ENCODE measurements at regions not wholly inside any gene's neighbourhood (a gene's known extent, or its start where the extent isn't known, plus 50 kb on each side); places are given as distances from the start of the nearest gene placed in this dataset.
A peak's percentile ranks its signal among the peaks of the same experiment; 100 is the strongest.
"Not testable (repeated sequence)": the region's sequence is repeated elsewhere in the genome, so short reads cannot be mapped to it uniquely, and the experiment has no call there.

- DNase-seq (ENCODE audit: low read depth in 2 of 3, low spot score in 1 of 3) = not testable (repeated sequence)
These were observed 1472.2 kb downstream of the FOXD4L5 start for GRCh38 chr9:63812822-63813221.

GRCh38 chr9:63804205-63804604, 1480.8 kb downstream of the FOXD4L5 start:
- DNase-seq (ENCODE audit: low read depth in 2 of 3, low spot score in 1 of 3) = not testable (repeated sequence)

- DNase-seq (ENCODE audit: low read depth in 2 of 3, low spot score in 1 of 3) = not testable (repeated sequence)
These were observed 1490.8 kb downstream of the FOXD4L5 start for GRCh38 chr9:63794081-63794685.

- not testable (repeated sequence) for DNase-seq (ENCODE audit: low read depth in 2 of 3, low spot score in 1 of 3)
These were observed 1497.6 kb downstream of the FOXD4L5 start for GRCh38 chr9:63787454-63787853.

GRCh38 chr9:63785059-63785458, 1500.0 kb downstream of the FOXD4L5 start:
- DNase-seq (ENCODE audit: low read depth in 2 of 3, low spot score in 1 of 3) = not testable (repeated sequence)

- DNase-seq (ENCODE audit: low read depth in 2 of 3, low spot score in 1 of 3) = not testable (repeated sequence)
These were observed 1500.6 kb downstream of the FOXD4L5 start for GRCh38 chr9:63784421-63784820.

- DNase-seq (ENCODE audit: low read depth in 2 of 3, low spot score in 1 of 3) = not testable (repeated sequence)
These were observed 1503.1 kb downstream of the FOXD4L5 start for GRCh38 chr9:63781817-63782439.

GRCh38 chr9:63781390-63781789, 1503.6 kb downstream of the FOXD4L5 start:
- DNase-seq (ENCODE audit: low read depth in 2 of 3, low spot score in 1 of 3) = not testable (repeated sequence)

GRCh38 chr9:63776220-63776619, 1508.8 kb downstream of the FOXD4L5 start:
- not testable (repeated sequence) for DNase-seq (ENCODE audit: low read depth in 2 of 3, low spot score in 1 of 3)

GRCh38 chr9:63775092-63775426, 1510.0 kb downstream of the FOXD4L5 start:
- DNase-seq (ENCODE audit: low read depth in 2 of 3, low spot score in 1 of 3) = not testable (repeated sequence)

- not testable (repeated sequence) for DNase-seq (ENCODE audit: low read depth in 2 of 3, low spot score in 1 of 3)
These were observed 1510.5 kb downstream of the FOXD4L5 start for GRCh38 chr9:63774369-63775091.

- not testable (repeated sequence) for DNase-seq (ENCODE audit: low read depth in 2 of 3, low spot score in 1 of 3)
These were observed 1522.8 kb downstream of the FOXD4L5 start for GRCh38 chr9:63762230-63762629.

- not testable (repeated sequence) for DNase-seq (ENCODE audit: low read depth in 2 of 3, low spot score in 1 of 3)
These were observed 1556.0 kb downstream of the FOXD4L5 start for GRCh38 chr9:63729021-63729420.

GRCh38 chr9:63728287-63728686, 1556.7 kb downstream of the FOXD4L5 start:
- DNase-seq (ENCODE audit: low read depth in 2 of 3, low spot score in 1 of 3) = no peak

- not testable (repeated sequence) for DNase-seq (ENCODE audit: low read depth in 2 of 3, low spot score in 1 of 3)
These were observed 1576.7 kb downstream of the FOXD4L5 start for GRCh38 chr9:63708285-63708684.

- DNase-seq (ENCODE audit: low read depth in 2 of 3, low spot score in 1 of 3) = not testable (repeated sequence)
These were observed 1580.6 kb downstream of the FOXD4L5 start for GRCh38 chr9:63704456-63704855.

- DNase-seq (ENCODE audit: low read depth in 2 of 3, low spot score in 1 of 3) = peak in 2 of 3 donors; percentile 1 to 6
These were observed 1581.3 kb downstream of the FOXD4L5 start for GRCh38 chr9:63703670-63704069.

GRCh38 chr9:63703138-63703665, 1581.8 kb downstream of the FOXD4L5 start:
- DNase-seq (ENCODE audit: low read depth in 2 of 3, low spot score in 1 of 3) = not testable (repeated sequence)

Data from stimulated activated CD4-positive, alpha-beta T cell treated with anti-CD3 and anti-CD28 coated beads, Interleukin-12 subunit alpha, Interleukin-12 subunit beta, amount 100 ng/mL, for 48 hours (primary cell).